MCF 10A (cell line): ENCODE measurements at regions not wholly inside any gene's neighbourhood (a gene's known extent, or its start where the extent isn't known, plus 50 kb on each side); places are given as distances from the start of the nearest gene placed in this dataset.

Experiments
- BruUV-seq: library from RNA; stranded (reverse); fragments of 400-500 nt; replicated peaks from 2 replicates; lab custom pipeline; 2021; lab: Mats Ljungman, UMichigan
- CTCF ChIA-PET: fragments of 300-600 bp; sonication (Branson Sonifier 250); formaldehyde crosslinking; extraction: SDS; loops from one replicate; lab custom pipeline; 2021; ENCODE audit warnings: antibody characterized with exemption, inconsistent platforms; lab: Yijun Ruan, JAX
- POLR2A ChIA-PET: fragments of 300-600, 350-650 bp; sonication (Branson Sonifier 250); formaldehyde crosslinking; extraction: SDS; loops from one replicate; lab custom pipeline; 2020; ENCODE audit warnings: antibody characterized with exemption, inconsistent platforms; lab: Yijun Ruan, JAX
- DNase-seq: peaks from one replicate; pipeline ENCODE4 v3.0.0-alpha.2; 2018; ENCODE audit not compliant: unreplicated experiment
- H3K27ac Mint-ChIP-seq: one replicate; pipeline ENCODE4 v1.8.0; 2022; ENCODE audit warnings: mild to moderate bottlenecking, low read depth, mixed read lengths; ENCODE audit not compliant: unreplicated experiment
- H3K27me3 Mint-ChIP-seq: one replicate; pipeline ENCODE4 v1.8.0; 2022; ENCODE audit warnings: mixed read lengths; ENCODE audit not compliant: insufficient read depth, unreplicated experiment
- H3K36me3 Mint-ChIP-seq: one replicate; pipeline ENCODE4 v1.8.0; 2022; ENCODE audit warnings: mild to moderate bottlenecking, moderate library complexity, mixed read lengths; ENCODE audit not compliant: insufficient read depth, unreplicated experiment
- H3K4me1 Mint-ChIP-seq: one replicate; pipeline ENCODE4 v1.8.0; 2022; ENCODE audit warnings: mixed read lengths; ENCODE audit not compliant: insufficient read depth, unreplicated experiment
- H3K4me3 Mint-ChIP-seq: one replicate; pipeline ENCODE4 v1.8.0; 2022; ENCODE audit warnings: mild to moderate bottlenecking, moderate library complexity, mixed read lengths; ENCODE audit not compliant: unreplicated experiment
- H3K9me3 Mint-ChIP-seq: one replicate; pipeline ENCODE4 v1.8.0; 2022; ENCODE audit warnings: mixed read lengths; ENCODE audit not compliant: unreplicated experiment
- CTCF ChIP-seq: fragments of 200-600 bp; IDR thresholded peaks from one replicate; pipeline ENCODE4 v1.8.0; 2022; ENCODE audit warnings: antibody characterized with exemption, mild to moderate bottlenecking; ENCODE audit not compliant: unreplicated experiment
- intact Hi-C: fragments of 100-400 bp; cut with micrococcal nuclease; formaldehyde crosslinking; loops from 2 replicates; pipeline ENCODE4 v1.14.1; 2022

GRCh38 chr1:50328552-50328951 is 94.7 kb downstream of the DMRTA2 start:
- TF ChIP-seq CTCF, result no peak
- H3K4me1 Mint-ChIP-seq, result no peaks in the 10 kb centered on the region

DNA sequence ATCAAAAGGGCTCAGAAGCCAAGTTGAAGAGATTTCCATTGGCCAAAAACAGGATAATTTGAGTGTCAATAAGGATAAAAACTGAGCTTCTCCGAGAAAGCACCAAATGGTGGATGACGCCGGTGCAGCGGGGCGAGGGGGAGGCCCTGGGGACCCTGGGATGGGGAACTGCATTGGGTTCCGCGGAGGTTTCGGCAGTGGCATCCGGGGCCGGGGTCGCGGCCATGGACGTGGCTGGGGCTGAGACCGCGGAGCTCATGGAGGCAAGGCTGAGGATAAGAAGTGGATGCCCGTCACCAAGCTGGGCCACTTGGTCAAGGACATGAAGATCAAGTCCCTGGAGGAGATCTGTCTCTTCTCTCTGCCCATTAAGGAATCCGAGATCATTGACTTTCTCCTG is 97.2 kb downstream of the DMRTA2 start:
- Mint-ChIP-seq H3K9me3 (no peaks in the 10 kb centered on the region), H3K4me1 (no peaks in the 10 kb centered on the region), H3K27ac (no peak overlapping the region), H3K27me3 (peaks cover 35% of the 10 kb centered on the region), H3K4me3 (no peak overlapping the region), H3K36me3 (peaks cover 5% of the 10 kb centered on the region)
- no peak for DNase-seq
- intact Hi-C loops, result no loop called here
- ChIA-PET POLR2A (no interaction called here), CTCF (interaction anchor here (0.7 to 1.7 kb wide), 3 partner anchors 22 to 1300 kb away, joined by 3 to 6 read pairs (median 3); no protein-coding TSS in a partner anchor)
- no peak for TF ChIP-seq CTCF
- BruUV-seq, result no TSS peak

More at GRCh38 chr1:50328552-50328951, 94.7 kb downstream of the DMRTA2 start:
- intact Hi-C loops, result no loop called here
- CTCF ChIA-PET, result no interaction called here
- Mint-ChIP-seq H3K36me3 (peaks cover 5% of the 10 kb centered on the region), H3K27ac (no peak overlapping the region), H3K4me3 (no peak overlapping the region), H3K9me3 (no peaks in the 10 kb centered on the region), H3K27me3 (peaks cover 41% of the 10 kb centered on the region)
- BruUV-seq, result no TSS peak
- DNase-seq, result no peak
- POLR2A ChIA-PET, result no interaction called here

GRCh38 chr1:50322579-50322978 is 100.7 kb downstream of the DMRTA2 start:
- H3K36me3 Mint-ChIP-seq, result no peaks in the 10 kb centered on the region
- no peak for DNase-seq
- H3K27me3 Mint-ChIP-seq, result peaks cover 22% of the 10 kb centered on the region
- BruUV-seq, result no TSS peak
- H3K4me3 Mint-ChIP-seq, result no peak overlapping the region
- CTCF ChIA-PET, result interaction anchor here (1.4 kb wide), 1 partner anchor 26 kb away, joined by 3 read pairs; no protein-coding TSS in a partner anchor
- POLR2A ChIA-PET, result no interaction called here
- no peak overlapping the region for H3K27ac Mint-ChIP-seq
- no peak for TF ChIP-seq CTCF
- intact Hi-C loops, result no loop called here
- H3K4me1 Mint-ChIP-seq, result no peaks in the 10 kb centered on the region
- no peaks in the 10 kb centered on the region for H3K9me3 Mint-ChIP-seq

DNA sequence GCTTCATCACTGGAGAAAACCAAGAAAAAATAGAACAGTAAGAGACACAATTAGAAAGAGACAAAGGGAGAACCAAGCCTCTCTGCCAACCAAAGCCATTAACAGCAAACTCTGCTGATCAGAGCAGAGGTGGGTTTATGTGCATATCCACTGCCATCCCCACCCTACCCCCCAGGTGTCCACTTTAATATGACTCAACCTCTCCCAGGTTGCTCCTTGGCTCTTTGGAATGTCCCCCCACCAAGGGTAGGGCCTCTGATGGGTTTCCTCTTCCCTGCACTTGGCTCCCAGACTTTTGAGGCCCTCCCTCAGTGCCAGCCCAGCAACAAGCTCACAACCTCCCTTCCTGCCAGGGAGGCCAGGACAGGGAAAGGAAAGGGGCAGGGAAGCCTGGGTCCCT is 104.8 kb downstream of the DMRTA2 start:
- POLR2A ChIA-PET, result no interaction called here

More for the DNA sequence above, 104.8 kb downstream of the DMRTA2 start:
- DNase-seq, result no peak
- no peak for TF ChIP-seq CTCF
- BruUV-seq, result no TSS peak
- intact Hi-C loops, result no loop called here
- H3K9me3 Mint-ChIP-seq, result no peaks in the 10 kb centered on the region
- no peak overlapping the region for H3K27ac Mint-ChIP-seq
- CTCF ChIA-PET, result no interaction called here
- no peaks in the 10 kb centered on the region for H3K36me3 Mint-ChIP-seq
- H3K4me3 Mint-ChIP-seq, result no peak overlapping the region
- H3K4me1 Mint-ChIP-seq, result no peaks in the 10 kb centered on the region
- peaks cover 38% of the 10 kb centered on the region for H3K27me3 Mint-ChIP-seq
